ENCODE measurements at regions not wholly inside any gene's neighbourhood (a gene's known extent, or its start where the extent isn't known, plus 50 kb on each side); places are given as distances from the start of the nearest gene placed in this dataset.

DNA sequence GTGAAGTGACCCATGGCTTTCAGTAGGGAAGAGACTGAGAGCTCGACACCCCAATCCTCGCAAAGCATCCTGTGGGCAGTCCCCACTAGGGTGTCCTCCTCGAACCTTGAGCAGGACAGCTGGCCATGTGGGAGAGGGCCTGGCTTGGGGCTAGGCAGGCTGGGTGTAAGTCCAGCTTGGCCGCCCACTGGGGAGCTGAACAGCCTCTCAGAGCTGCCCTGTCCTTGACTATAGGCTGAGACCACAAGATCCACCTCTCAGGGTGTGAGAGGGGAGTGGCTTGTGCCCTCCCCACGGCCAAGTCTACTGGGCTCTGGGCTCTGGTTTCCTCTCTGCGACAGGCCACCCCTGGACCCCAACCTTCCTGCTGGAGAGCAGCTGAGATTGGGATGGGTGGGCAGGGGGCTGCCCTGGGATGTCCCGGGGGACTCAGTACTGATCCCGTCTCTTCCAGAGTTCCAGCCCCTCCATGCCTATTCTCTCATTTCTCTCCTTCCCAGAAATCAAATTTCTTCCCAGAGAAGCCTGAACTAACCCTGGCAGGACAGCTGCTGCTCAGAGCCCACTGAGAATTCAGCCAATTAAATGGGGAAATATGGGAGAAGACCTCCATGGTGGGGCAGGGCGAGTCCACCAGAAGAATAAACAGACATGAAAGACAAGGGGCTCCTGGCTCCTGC lies 282.9 kb downstream of the PTPRU start:
- TF ChIP-seq, protein P1, sequence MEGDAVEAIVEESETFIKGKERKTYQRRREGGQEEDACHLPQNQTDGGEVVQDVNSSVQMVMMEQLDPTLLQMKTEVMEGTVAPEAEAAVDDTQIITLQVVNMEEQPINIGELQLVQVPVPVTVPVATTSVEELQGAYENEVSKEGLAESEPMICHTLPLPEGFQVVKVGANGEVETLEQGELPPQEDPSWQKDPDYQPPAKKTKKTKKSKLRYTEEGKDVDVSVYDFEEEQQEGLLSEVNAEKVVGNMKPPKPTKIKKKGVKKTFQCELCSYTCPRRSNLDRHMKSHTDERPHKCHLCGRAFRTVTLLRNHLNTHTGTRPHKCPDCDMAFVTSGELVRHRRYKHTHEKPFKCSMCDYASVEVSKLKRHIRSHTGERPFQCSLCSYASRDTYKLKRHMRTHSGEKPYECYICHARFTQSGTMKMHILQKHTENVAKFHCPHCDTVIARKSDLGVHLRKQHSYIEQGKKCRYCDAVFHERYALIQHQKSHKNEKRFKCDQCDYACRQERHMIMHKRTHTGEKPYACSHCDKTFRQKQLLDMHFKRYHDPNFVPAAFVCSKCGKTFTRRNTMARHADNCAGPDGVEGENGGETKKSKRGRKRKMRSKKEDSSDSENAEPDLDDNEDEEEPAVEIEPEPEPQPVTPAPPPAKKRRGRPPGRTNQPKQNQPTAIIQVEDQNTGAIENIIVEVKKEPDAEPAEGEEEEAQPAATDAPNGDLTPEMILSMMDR (IDR thresholded peaks at IDR 0.05): no peak
- TF ChIP-seq POLR2A (IDR thresholded peaks at IDR 0.05): no peak
